ENCODE measurements at regions not wholly inside any gene's neighbourhood (a gene's known extent, or its start where the extent isn't known, plus 50 kb on each side); places are given as distances from the start of the nearest gene placed in this dataset.

DNA sequence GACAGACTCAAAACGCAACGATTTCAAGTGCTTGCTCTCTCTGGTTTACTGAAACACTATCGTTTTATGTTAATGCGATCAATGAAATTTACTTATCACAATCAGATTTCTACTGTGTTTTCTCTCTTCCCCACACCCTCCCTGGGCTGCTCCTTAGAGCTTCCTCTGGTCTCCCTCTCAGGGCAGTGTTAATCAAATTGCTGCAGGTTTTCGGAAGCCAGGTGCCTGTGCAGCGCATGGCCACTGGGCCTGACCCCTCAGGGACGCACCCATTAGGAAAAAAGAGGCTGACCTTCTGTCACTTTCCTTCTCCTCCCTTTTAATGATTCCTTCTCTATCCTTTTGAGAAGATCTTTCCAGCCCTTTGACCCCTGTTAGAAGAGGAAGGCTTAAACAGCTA, 134.5 kb upstream of the ONECUT1 start:
- Histone ChIP-seq H3K27me3 (ENCODE audit: control insufficient read depth, insufficient read depth, low read length) (no peaks in the 10 kb centered on the region), H3K4me3 (ENCODE audit: low read depth, low read length) (no peak overlapping the region), H3K27ac (ENCODE audit: low read depth, low read length) (no peak overlapping the region), H3K9me3 (ENCODE audit: control insufficient read depth, insufficient read depth, low read length) (peaks cover 16% of the 10 kb centered on the region)
- no peak for DNase-seq (ENCODE audit: low read depth, low spot score)
- ChIA-PET POLR2A (no interaction called here), CTCF (no interaction called here)
- TF ChIP-seq, protein P1, sequence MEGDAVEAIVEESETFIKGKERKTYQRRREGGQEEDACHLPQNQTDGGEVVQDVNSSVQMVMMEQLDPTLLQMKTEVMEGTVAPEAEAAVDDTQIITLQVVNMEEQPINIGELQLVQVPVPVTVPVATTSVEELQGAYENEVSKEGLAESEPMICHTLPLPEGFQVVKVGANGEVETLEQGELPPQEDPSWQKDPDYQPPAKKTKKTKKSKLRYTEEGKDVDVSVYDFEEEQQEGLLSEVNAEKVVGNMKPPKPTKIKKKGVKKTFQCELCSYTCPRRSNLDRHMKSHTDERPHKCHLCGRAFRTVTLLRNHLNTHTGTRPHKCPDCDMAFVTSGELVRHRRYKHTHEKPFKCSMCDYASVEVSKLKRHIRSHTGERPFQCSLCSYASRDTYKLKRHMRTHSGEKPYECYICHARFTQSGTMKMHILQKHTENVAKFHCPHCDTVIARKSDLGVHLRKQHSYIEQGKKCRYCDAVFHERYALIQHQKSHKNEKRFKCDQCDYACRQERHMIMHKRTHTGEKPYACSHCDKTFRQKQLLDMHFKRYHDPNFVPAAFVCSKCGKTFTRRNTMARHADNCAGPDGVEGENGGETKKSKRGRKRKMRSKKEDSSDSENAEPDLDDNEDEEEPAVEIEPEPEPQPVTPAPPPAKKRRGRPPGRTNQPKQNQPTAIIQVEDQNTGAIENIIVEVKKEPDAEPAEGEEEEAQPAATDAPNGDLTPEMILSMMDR (IDR thresholded peaks at IDR 0.05; ENCODE audit: low read depth, low read length), result no peak

- POLR2A ChIA-PET, result no interaction called here
Observed at GRCh38 chr15:52923626-52924025, 133.5 kb upstream of the ONECUT1 start.

DNA sequence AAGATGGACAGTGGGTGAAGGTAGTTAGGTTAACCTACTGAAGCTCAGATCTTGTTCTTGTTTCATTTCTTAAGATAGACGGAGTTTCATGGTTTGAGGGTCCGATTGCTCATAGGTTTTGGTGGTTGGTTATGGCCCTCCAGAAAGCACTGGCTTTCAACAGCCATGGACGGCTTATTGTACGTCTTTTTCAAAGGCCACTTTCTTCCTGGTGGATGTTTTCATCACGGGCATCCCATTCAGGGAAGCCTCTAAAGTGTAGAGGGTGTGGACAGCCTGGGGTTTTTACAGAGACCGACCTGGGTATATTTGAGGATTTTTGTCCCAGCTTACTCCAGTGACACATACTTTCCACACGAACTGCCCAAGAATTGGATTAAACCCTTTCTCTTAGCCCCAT, 132.7 kb upstream of the ONECUT1 start:
- H3K27ac ChIP-seq (ENCODE audit: low read depth, low read length), result no peak overlapping the region
- DNase-seq (ENCODE audit: low read depth, low spot score), result no peak
- TF ChIP-seq, protein P1 (IDR thresholded peaks at IDR 0.05; ENCODE audit: low read depth, low read length), result no peak
- no peak overlapping the region for H3K4me3 ChIP-seq (ENCODE audit: low read depth, low read length)
- CTCF ChIA-PET, result no interaction called here
- H3K9me3 ChIP-seq (ENCODE audit: control insufficient read depth, insufficient read depth, low read length), result peaks cover 15% of the 10 kb centered on the region
- POLR2A ChIA-PET, result no interaction called here
- no peaks in the 10 kb centered on the region for H3K27me3 ChIP-seq (ENCODE audit: control insufficient read depth, insufficient read depth, low read length)

More at GRCh38 chr15:52923626-52924025, 133.5 kb upstream of the ONECUT1 start:
- CTCF ChIA-PET, result no interaction called here
- TF ChIP-seq, protein P1 (IDR thresholded peaks at IDR 0.05; ENCODE audit: low read depth, low read length), result no peak
- no peaks in the 10 kb centered on the region for H3K27me3 ChIP-seq (ENCODE audit: control insufficient read depth, insufficient read depth, low read length)
- H3K4me3 ChIP-seq (ENCODE audit: low read depth, low read length), result no peak overlapping the region
- no peak for DNase-seq (ENCODE audit: low read depth, low spot score)
- H3K9me3 ChIP-seq (ENCODE audit: control insufficient read depth, insufficient read depth, low read length), result peaks cover 16% of the 10 kb centered on the region
- no peak overlapping the region for H3K27ac ChIP-seq (ENCODE audit: low read depth, low read length)

- POLR2A ChIA-PET, result no interaction called here
- DNase-seq (ENCODE audit: low read depth, low spot score), result no peak
- Histone ChIP-seq H3K4me3 (ENCODE audit: low read depth, low read length) (no peak overlapping the region), H3K27me3 (ENCODE audit: control insufficient read depth, insufficient read depth, low read length) (no peaks in the 10 kb centered on the region), H3K9me3 (ENCODE audit: control insufficient read depth, insufficient read depth, low read length) (no peaks in the 10 kb centered on the region), H3K27ac (ENCODE audit: low read depth, low read length) (no peak overlapping the region)
- CTCF ChIA-PET, result no interaction called here
- TF ChIP-seq, protein P1 (IDR thresholded peaks at IDR 0.05; ENCODE audit: low read depth, low read length), result no peak
Observed at GRCh38 chr15:52912172-52912571, 122.0 kb upstream of the ONECUT1 start.

DNA sequence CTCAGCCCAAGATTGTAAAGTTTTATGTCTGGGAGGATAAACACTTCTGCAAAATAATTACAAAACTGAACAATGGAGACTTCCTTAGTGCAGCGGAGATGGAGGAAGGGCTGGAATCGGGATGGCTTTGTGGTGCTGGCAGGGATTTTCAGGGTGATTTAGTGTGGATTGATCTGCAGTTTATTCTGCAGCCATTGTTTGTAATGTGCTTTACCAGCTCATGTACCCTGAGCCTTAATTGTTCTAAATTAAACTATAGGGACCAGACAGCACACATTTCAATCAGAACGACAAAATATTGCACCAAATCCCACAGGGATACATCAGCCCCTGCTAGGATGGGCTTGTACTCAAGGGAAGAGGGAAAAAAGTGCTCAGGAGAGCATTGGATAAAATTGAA, 103.2 kb upstream of the ONECUT1 start:
- ChIA-PET POLR2A (no interaction called here), CTCF (no interaction called here)
- no peak for DNase-seq (ENCODE audit: low read depth, low spot score)
- TF ChIP-seq, protein P1 (IDR thresholded peaks at IDR 0.05; ENCODE audit: low read depth, low read length), result no peak
- Histone ChIP-seq H3K27ac (ENCODE audit: low read depth, low read length) (no peak overlapping the region), H3K27me3 (ENCODE audit: control insufficient read depth, insufficient read depth, low read length) (no peaks in the 10 kb centered on the region), H3K9me3 (ENCODE audit: control insufficient read depth, insufficient read depth, low read length) (no peaks in the 10 kb centered on the region), H3K4me3 (ENCODE audit: low read depth, low read length) (no peak overlapping the region)
